Stimulated activated effector memory CD8-positive, alpha-beta T cell treated with anti-CD3 and anti-CD28 coated beads, Interleukin-12 subunit alpha, Interleukin-12 subunit beta, amount 100 ng/mL, for 72 hours (primary cell): ENCODE measurements at regions not wholly inside any gene's neighbourhood (a gene's known extent, or its start where the extent isn't known, plus 50 kb on each side); places are given as distances from the start of the nearest gene placed in this dataset.
"Not testable (repeated sequence)": the region's sequence is repeated elsewhere in the genome, so short reads cannot be mapped to it uniquely, and the experiment has no call there.

Experiments
- ATAC-seq: fragments of 150-1000 bp; cut with Tn5 transposase; 2 replicates; pipeline ENCODE4 v1.10.0; 2021
- DNase-seq, 2 donors: peaks; one replicate each; pipeline ENCODE4 v3.0.0; 2021 to 2022; ENCODE audit warnings: low spot score in 2 of 2
- H3K27ac Mint-ChIP-seq: one replicate; pipeline ENCODE4 v1.8.0; 2022; ENCODE audit warnings: mild to moderate bottlenecking, mixed read lengths
- H3K36me3 Mint-ChIP-seq: one replicate; pipeline ENCODE4 v1.8.0; 2022; ENCODE audit warnings: mild to moderate bottlenecking, mixed read lengths
- H3K4me1 Mint-ChIP-seq: one replicate; pipeline ENCODE4 v1.8.0; 2022; ENCODE audit warnings: mixed read lengths
- H3K4me3 Mint-ChIP-seq: one replicate; pipeline ENCODE4 v1.8.0; 2022; ENCODE audit warnings: mild to moderate bottlenecking, mixed read lengths
- H3K9me3 Mint-ChIP-seq: one replicate; pipeline ENCODE4 v1.8.0; 2022; ENCODE audit warnings: mixed read lengths

DNA sequence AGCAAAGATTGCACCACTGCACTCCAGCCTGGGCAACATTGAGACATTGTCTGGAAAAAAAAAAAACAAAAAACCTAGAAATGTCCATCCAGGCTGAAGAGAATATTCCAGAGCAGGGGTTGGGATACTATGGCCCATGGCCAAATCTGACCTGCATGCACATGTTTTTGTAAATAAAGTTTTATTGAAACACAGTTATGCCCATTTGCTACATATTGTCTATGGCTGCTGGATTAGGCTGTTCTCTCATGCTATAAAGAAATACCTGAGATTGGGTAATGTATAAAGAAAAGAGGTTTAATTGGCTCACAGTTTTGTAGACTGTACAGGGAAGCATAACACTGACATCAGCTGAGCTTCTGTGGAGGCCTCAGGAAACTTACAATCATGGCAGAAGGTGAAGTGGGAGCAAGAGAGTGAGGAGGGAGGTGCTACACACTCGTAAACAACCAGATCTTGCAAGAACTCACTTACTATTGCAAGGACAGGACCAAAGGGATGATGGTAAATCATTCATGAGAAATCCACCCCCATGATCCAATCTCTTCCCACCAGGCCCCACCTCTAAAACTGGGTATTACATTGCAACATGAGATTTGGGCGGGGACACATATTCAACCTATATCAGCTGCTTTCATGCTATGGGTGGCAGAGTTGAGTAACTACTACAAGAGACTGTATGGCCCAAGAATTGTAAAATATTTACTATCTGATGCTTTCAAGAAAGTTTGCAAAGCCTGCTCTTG lies 137.8 kb upstream of the ROPN1B start:
- not testable (repeated sequence) for H3K4me1 Mint-ChIP-seq, H3K27ac Mint-ChIP-seq, DNase-seq, H3K4me3 Mint-ChIP-seq, H3K36me3 Mint-ChIP-seq, ATAC-seq
- peaks cover 14% of the 10 kb centered on the region for H3K9me3 Mint-ChIP-seq

- DNase-seq, ATAC-seq, H3K36me3 Mint-ChIP-seq, H3K9me3 Mint-ChIP-seq: not testable (repeated sequence)
- peaks cover 13% of the 10 kb centered on the region for H3K4me1 Mint-ChIP-seq
- H3K27ac Mint-ChIP-seq: peak overlapping the region; percentile 87
- H3K4me3 Mint-ChIP-seq: peak overlapping the region; percentile 64
Measured at GRCh38 chr3:125835562-125835961, 133.4 kb upstream of the ROPN1B start.

GRCh38 chr3:125836011-125836551 lies 132.9 kb upstream of the ROPN1B start:
- Mint-ChIP-seq H3K27ac (peak overlapping the region; percentile 87), H3K4me3 (peak overlapping the region; percentile 64), H3K4me1 (peaks cover 13% of the 10 kb centered on the region)
- not testable (repeated sequence) for ATAC-seq, H3K36me3 Mint-ChIP-seq, H3K9me3 Mint-ChIP-seq
- DNase-seq: peak; percentile 1 to 63

- not testable (repeated sequence) for DNase-seq, ATAC-seq, H3K9me3 Mint-ChIP-seq, H3K36me3 Mint-ChIP-seq
- Mint-ChIP-seq H3K4me1 (peaks cover 13% of the 10 kb centered on the region), H3K4me3 (peak overlapping the region; percentile 64), H3K27ac (peak overlapping the region; percentile 87)
Measured at GRCh38 chr3:125836786-125837185, 132.2 kb upstream of the ROPN1B start.

GRCh38 chr3:125838857-125839256 lies 130.1 kb upstream of the ROPN1B start:
- H3K36me3 Mint-ChIP-seq, ATAC-seq: not testable (repeated sequence)
- peaks cover 13% of the 10 kb centered on the region for H3K4me1 Mint-ChIP-seq

GRCh38 chr3:125840465-125840864 lies 128.5 kb upstream of the ROPN1B start:
- not testable (repeated sequence) for ATAC-seq, DNase-seq, H3K4me3 Mint-ChIP-seq, H3K36me3 Mint-ChIP-seq, H3K27ac Mint-ChIP-seq, H3K9me3 Mint-ChIP-seq
- H3K4me1 Mint-ChIP-seq: peaks cover 13% of the 10 kb centered on the region

More at GRCh38 chr3:125838857-125839256, 130.1 kb upstream of the ROPN1B start:
- DNase-seq, H3K4me3 Mint-ChIP-seq, H3K27ac Mint-ChIP-seq, H3K9me3 Mint-ChIP-seq: not testable (repeated sequence)

- not testable (repeated sequence) for ATAC-seq, H3K4me3 Mint-ChIP-seq, H3K27ac Mint-ChIP-seq, DNase-seq, H3K4me1 Mint-ChIP-seq, H3K36me3 Mint-ChIP-seq
- H3K9me3 Mint-ChIP-seq: peaks cover 11% of the 10 kb centered on the region
Measured at GRCh38 chr3:125847966-125848365, 121.0 kb upstream of the ROPN1B start.

DNA sequence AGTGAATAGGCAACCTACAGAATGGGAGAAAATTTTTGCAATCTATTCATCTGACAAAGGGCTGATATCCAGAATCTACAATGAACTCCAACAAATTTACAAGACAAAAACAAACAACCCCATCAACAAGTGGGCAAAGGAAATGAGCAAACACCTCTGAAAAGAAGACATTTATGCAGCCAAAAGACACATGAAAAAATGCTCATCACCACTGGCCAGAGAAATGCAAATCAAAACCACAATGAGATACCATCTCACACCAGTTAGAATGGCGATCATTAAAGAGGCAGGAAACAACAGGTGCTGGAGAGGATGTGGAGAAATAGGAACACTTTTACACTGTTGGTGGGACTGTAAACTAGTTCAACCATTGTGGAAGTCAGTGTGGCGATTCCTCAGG lies 114.0 kb upstream of the ROPN1B start:
- H3K36me3 Mint-ChIP-seq, ATAC-seq, H3K9me3 Mint-ChIP-seq, H3K27ac Mint-ChIP-seq, DNase-seq, H3K4me1 Mint-ChIP-seq, H3K4me3 Mint-ChIP-seq: not testable (repeated sequence)

GRCh38 chr3:125860547-125860946 lies 108.4 kb upstream of the ROPN1B start:
- not testable (repeated sequence) for H3K36me3 Mint-ChIP-seq, H3K27ac Mint-ChIP-seq, ATAC-seq, H3K4me1 Mint-ChIP-seq, H3K9me3 Mint-ChIP-seq, H3K4me3 Mint-ChIP-seq, DNase-seq

DNA sequence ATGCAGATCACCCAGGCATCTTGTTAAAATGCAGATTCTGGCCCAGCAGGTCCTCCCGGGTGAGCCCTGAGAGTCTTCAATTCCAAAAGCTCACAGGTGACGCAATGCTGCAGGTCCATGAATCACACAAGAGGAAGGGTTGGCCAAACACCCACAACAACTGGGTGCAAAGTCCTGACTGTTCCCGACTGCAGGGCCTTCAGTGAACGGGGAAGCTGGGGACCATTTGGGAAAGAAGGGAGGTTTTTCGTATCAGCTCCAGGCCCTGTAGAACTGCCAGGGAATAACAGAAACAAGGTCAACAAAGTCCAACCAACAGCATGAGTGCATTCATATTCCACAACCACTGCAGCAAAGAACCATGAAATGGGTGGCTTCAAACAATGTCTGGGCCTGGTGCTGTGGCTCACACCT lies 106.1 kb upstream of the ROPN1B start:
- H3K4me3 Mint-ChIP-seq, H3K4me1 Mint-ChIP-seq, ATAC-seq, H3K36me3 Mint-ChIP-seq, DNase-seq, H3K9me3 Mint-ChIP-seq, H3K27ac Mint-ChIP-seq: not testable (repeated sequence)

DNA sequence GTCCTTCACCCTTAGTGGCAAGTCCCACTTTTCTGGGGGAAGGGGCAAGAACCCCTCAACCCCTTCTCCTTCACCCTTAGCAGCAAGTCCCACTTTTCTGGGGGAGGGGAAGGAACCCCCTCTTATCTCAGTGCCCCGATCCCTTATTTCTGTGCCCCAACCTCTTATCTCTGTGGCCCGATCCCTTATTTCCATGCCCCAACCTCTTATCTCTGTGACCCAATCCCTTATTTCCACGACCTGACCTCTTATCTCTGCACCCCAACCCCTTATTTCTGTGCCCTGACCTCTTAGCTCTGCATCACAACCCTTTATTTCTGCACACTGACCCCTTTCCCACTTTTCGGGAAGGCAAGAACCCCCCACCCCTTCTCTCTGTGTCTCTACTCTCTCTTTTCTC lies 104.4 kb upstream of the ROPN1B start:
- not testable (repeated sequence) for H3K36me3 Mint-ChIP-seq, H3K4me1 Mint-ChIP-seq, DNase-seq, H3K9me3 Mint-ChIP-seq, H3K4me3 Mint-ChIP-seq, H3K27ac Mint-ChIP-seq, ATAC-seq

- not testable (repeated sequence) for H3K9me3 Mint-ChIP-seq, DNase-seq, H3K36me3 Mint-ChIP-seq, H3K27ac Mint-ChIP-seq, H3K4me3 Mint-ChIP-seq, ATAC-seq, H3K4me1 Mint-ChIP-seq
Measured at GRCh38 chr3:125886006-125886405, 83.0 kb upstream of the ROPN1B start.

DNA sequence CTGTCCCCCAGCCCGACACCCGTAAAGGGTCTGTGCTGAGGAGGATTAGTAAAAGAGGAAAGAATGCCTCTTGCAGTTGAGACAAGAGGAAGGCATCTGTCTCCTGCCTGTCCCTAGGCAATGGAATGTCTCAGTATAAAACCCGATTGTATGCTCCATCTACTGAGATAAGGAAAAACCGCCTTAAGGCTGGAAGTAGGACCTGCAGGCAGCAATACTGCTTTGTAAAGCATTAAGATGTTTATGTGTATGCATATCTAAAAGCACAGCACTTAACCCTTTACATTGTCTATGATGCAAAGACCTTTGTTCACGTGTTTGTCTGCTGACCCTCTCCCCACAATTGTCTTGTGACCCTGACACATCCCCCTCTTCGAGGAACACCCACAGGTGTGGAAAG lies 69.8 kb upstream of the ROPN1B start:
- ATAC-seq, DNase-seq, H3K4me3 Mint-ChIP-seq, H3K9me3 Mint-ChIP-seq, H3K27ac Mint-ChIP-seq, H3K4me1 Mint-ChIP-seq, H3K36me3 Mint-ChIP-seq: not testable (repeated sequence)

GRCh38 chr3:125901473-125901872 lies 67.5 kb upstream of the ROPN1B start:
- not testable (repeated sequence) for H3K27ac Mint-ChIP-seq, H3K4me1 Mint-ChIP-seq, H3K9me3 Mint-ChIP-seq, H3K36me3 Mint-ChIP-seq, H3K4me3 Mint-ChIP-seq, DNase-seq, ATAC-seq

DNA sequence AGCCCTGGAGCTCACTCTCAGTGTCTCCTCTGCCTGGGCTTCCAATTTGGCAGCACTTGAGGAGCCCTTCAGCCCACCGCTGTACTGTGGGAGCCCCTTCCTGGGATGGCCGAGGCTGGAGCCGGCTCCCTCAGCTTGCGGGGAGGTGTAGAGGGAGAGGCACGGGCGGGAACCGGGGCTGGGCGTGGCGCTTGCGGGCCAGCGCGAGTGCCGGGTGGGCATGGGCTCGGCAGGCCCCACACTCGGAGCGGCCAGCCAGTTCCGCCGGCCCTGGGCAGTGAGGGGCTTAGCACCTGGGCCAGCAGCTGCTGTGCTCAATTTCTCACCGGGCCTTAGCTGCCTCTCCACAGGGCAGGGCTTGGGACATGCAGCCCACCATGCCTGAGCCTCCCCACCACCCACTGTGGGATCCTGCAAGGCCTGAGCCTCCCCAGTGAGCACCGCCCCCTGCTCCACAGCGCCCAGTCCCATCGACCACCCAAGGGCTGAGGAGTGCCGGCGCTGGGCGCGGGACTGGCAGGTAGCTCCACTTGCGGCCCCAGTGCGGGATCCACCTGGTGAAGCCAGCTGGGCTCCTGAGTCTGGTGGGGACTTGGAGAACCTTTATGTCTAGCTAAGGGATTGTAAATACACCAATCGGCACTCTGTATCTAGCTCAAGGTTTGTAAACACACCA lies 65.1 kb upstream of the ROPN1B start:
- not testable (repeated sequence) for H3K36me3 Mint-ChIP-seq, H3K27ac Mint-ChIP-seq, ATAC-seq, H3K9me3 Mint-ChIP-seq, DNase-seq, H3K4me3 Mint-ChIP-seq, H3K4me1 Mint-ChIP-seq

DNA sequence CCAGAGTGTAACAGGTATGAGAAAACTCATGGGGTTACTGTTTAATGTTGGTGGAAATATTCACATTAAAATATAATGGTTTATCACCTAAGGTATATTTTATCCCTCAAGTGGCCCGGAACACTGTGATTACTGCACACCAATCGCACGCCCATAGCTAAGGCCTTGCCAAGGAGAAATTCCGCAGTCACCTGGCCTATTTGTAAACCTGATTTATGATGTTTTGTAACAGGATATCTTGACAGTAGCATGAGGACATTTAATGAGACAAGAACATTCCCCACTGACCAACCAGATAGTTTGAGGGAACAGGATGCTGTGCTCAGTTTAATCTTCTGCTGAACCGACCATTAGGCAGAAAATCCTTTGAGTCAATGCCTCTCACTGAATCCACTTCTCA lies 61.7 kb upstream of the ROPN1B start:
- H3K4me1 Mint-ChIP-seq, H3K36me3 Mint-ChIP-seq, H3K4me3 Mint-ChIP-seq, ATAC-seq, H3K9me3 Mint-ChIP-seq, H3K27ac Mint-ChIP-seq, DNase-seq: not testable (repeated sequence)
